Endothelial cell of umbilical vein (primary cell): ENCODE measurements at regions not wholly inside any gene's neighbourhood (a gene's known extent, or its start where the extent isn't known, plus 50 kb on each side); places are given as distances from the start of the nearest gene placed in this dataset.

Experiments used
- CTCF ChIP-seq, 2 donors: IDR thresholded peaks; 1 replicate in 1 of 2; 2 replicates in 1 of 2; pipeline ENCODE4 v1.5.1; 2011; ENCODE audit warnings: low read length in 2 of 2, mild to moderate bottlenecking in 2 of 2, moderate library complexity in 2 of 2, control low read depth in 1 of 2, inconsistent platforms in 1 of 2, low read depth in 1 of 2; ENCODE audit not compliant: insufficient read depth in 1 of 2; ENCODE audit errors: extremely low read depth in 1 of 2
- EZH2 ChIP-seq: IDR thresholded peaks from 2 replicates; pipeline ENCODE4 v1.6.1; 2012; ENCODE audit warnings: borderline replicate concordance, low read depth, mild to moderate bottlenecking, moderate library complexity, low read length, inconsistent platforms; ENCODE audit not compliant: severe bottlenecking
- FOS ChIP-seq: IDR thresholded peaks from 2 replicates; pipeline ENCODE4 v1.6.1; 2011; ENCODE audit warnings: mild to moderate bottlenecking, low read length, moderate library complexity, borderline replicate concordance; ENCODE audit not compliant: insufficient read depth
- GATA2 ChIP-seq: IDR thresholded peaks from 2 replicates; pipeline ENCODE4 v1.7.0; 2011; ENCODE audit warnings: low read depth, mild to moderate bottlenecking, moderate library complexity, mixed read lengths, low read length; ENCODE audit not compliant: insufficient read length, insufficient read depth
- JUN ChIP-seq: IDR thresholded peaks from 2 replicates; pipeline ENCODE4 v1.6.1; 2011; ENCODE audit warnings: borderline replicate concordance, low read depth; ENCODE audit not compliant: insufficient read length, insufficient read depth
- MYC ChIP-seq: IDR thresholded peaks from one replicate; pipeline ENCODE4 v1.6.1; 2011; ENCODE audit warnings: mild to moderate bottlenecking, low read depth, low read length
- POLR2A ChIP-seq: IDR thresholded peaks from 2 replicates; pipeline ENCODE4 v1.6.1; 2012; ENCODE audit warnings: low read depth, mild to moderate bottlenecking, control low read depth, low read length
- POLR2AphosphoS5 ChIP-seq: IDR thresholded peaks from 2 replicates; pipeline ENCODE4 v1.6.1; 2012; ENCODE audit warnings: low read depth, mild to moderate bottlenecking, control low read depth, low read length, moderate library complexity; ENCODE audit not compliant: insufficient read depth
- TF ChIP-seq, protein P1 (sequence below): IDR thresholded peaks from 2 replicates; pipeline ENCODE4 v1.6.1; 2011; ENCODE audit not compliant: insufficient read depth, insufficient read length

DNA sequence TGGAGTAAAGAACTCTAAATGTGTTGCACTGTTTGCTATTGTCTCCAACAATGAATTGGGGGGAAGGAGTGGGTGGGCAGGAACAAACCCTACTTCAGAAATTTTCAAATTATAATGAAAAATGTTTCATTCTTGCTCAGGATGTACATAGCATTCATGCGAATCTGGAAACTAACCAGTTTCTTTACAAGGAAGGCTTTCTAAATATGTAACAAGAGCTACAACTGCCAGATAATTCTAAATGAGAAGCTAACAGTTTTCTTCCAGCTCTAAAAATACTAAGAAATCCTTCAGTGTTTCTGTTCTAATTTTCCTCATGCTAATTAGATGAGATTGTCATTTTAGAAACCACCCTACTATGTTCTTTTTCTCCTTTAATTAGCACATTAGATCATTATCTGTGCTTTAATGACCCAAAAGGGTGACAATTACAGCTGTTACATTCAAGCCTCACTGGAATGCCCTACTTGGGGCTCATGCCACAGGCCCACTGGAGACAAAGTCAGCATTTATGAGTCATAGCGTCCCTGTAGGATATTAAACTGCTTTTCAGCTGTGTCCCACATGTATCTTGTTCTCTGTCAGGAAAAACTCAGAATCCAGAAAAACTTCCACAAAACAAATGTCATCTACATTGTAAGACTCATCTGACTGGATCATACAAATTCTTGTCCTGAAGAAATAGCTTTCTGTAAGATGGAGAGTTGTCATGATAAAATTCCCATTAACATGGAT, 804.6 kb upstream of the CXADR start:
- no peak for TF ChIP-seq CTCF (IDR thresholded peaks at IDR 0.05; ENCODE audit: extremely low read depth in 1 of 2, insufficient read depth in 1 of 2, low read depth in 1 of 2, low read length in 2 of 2)
- TF ChIP-seq, protein P1, sequence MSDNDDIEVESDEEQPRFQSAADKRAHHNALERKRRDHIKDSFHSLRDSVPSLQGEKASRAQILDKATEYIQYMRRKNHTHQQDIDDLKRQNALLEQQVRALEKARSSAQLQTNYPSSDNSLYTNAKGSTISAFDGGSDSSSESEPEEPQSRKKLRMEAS, result no peak
- no peak for TF ChIP-seq POLR2A
- no peak for TF ChIP-seq EZH2
- no peak for TF ChIP-seq MYC
- TF ChIP-seq POLR2AphosphoS5, result no peak
- TF ChIP-seq JUN, result no peak
- no peak for TF ChIP-seq GATA2
- no peak for TF ChIP-seq FOS
